GM12878 (cell line): ENCODE measurements at regions not wholly inside any gene's neighbourhood (a gene's known extent, or its start where the extent isn't known, plus 50 kb on each side); places are given as distances from the start of the nearest gene placed in this dataset.

Source experiments
- ATAC-seq: fragments of 200-7000 bp; cut with Tn5 transposase; 3 replicates; pipeline ENCODE4 v1.9.1; 2020; ENCODE audit warnings: mild to moderate bottlenecking, moderate library complexity
- BruUV-seq: library from RNA; stranded (reverse); fragments of 400-500 nt; replicated peaks from 2 replicates; lab custom pipeline; 2021; lab: Mats Ljungman, UMichigan
- CTCF ChIA-PET: fragments of 300-600 bp; sonication (Branson Sonifier 250); formaldehyde crosslinking; extraction: SDS; loops from one replicate; lab custom pipeline; 2021; ENCODE audit warnings: inconsistent platforms; lab: Yijun Ruan, JAX
- POLR2A ChIA-PET: fragments of 350-600 bp; formaldehyde crosslinking; extraction: SDS; loops from one replicate; lab custom pipeline; 2021; ENCODE audit warnings: inconsistent platforms; lab: Charles Lee
- RAD21 ChIA-PET: fragments of 300-600 bp; sonication (Branson Sonifier 250); formaldehyde crosslinking; loops from one replicate; lab custom pipeline; 2023; ENCODE audit warnings: antibody characterized with exemption; ENCODE audit not compliant: unreplicated experiment; lab: Charles Lee
- SMC1A ChIA-PET: fragments of 300-600 bp; sonication (Branson Sonifier 250); formaldehyde crosslinking; loops from one replicate; lab custom pipeline; 2023; ENCODE audit not compliant: unreplicated experiment, uncharacterized antibody; lab: Charles Lee
- DNase-seq: peaks from one replicate; pipeline ENCODE4 v3.0.0-alpha.2; 2011; ENCODE audit warnings: low read depth, low spot score
- FAIRE-seq: peaks from 3 replicates; lab custom pipeline; 2011; peaks lifted over from hg19 to GRCh38; lab: Jason Lieb, UNC
- H2AFZ ChIP-seq: 2 replicates; pipeline ENCODE4 v1.6.0; 2011; ENCODE audit warnings: low read depth, low read length, control low read depth; ENCODE audit not compliant: control insufficient read depth
- H3K27ac ChIP-seq: 2 replicates; pipeline ENCODE4 v1.5.1; 2011; ENCODE audit warnings: control low read depth; ENCODE audit not compliant: control insufficient read depth, insufficient read depth
- H3K27me3 ChIP-seq, 2 experiments: replicated peaks in 1 of 2; 2 replicates each; pipeline versions ENCODE4 v1.6.0 to v1.6.1; 2011; ENCODE audit warnings: low read length in 1 of 2; ENCODE audit not compliant: control insufficient read depth in 2 of 2, insufficient read depth in 2 of 2
- H3K36me3 ChIP-seq, 2 experiments: 2 replicates each; pipeline ENCODE4 v1.5.1; 2011; ENCODE audit warnings: low read length in 1 of 2; ENCODE audit not compliant: control insufficient read depth in 2 of 2, insufficient read depth in 2 of 2
- H3K4me1 ChIP-seq: 2 replicates; pipeline ENCODE4 v1.6.1; 2011; ENCODE audit warnings: mild to moderate bottlenecking, low read length, moderate library complexity, mixed read lengths; ENCODE audit not compliant: control insufficient read depth, insufficient read depth
- H3K4me2 ChIP-seq: 2 replicates; pipeline ENCODE4 v1.6.0; 2011; ENCODE audit warnings: control low read depth; ENCODE audit not compliant: control insufficient read depth, insufficient read depth
- H3K4me3 ChIP-seq: fragments of 200-600 bp; sonication (generic); 2 replicates; pipeline ENCODE4 v1.5.1; 2016
- H3K79me2 ChIP-seq: 2 replicates; pipeline ENCODE4 v1.6.0; 2011; ENCODE audit warnings: low read length; ENCODE audit not compliant: control insufficient read depth, insufficient read depth
- H3K9ac ChIP-seq: 2 replicates; pipeline ENCODE4 v1.8.0; 2011; ENCODE audit warnings: low read length, control low read depth, mixed read lengths; ENCODE audit not compliant: control insufficient read depth, insufficient read depth
- H3K9me3 ChIP-seq: replicated peaks from 3 replicates; pipeline ENCODE4 v1.5.1; 2011; ENCODE audit warnings: mild to moderate bottlenecking, low read length; ENCODE audit not compliant: control insufficient read depth, insufficient read depth
- H4K20me1 ChIP-seq: 2 replicates; pipeline ENCODE4 v1.6.0; 2011; ENCODE audit not compliant: control insufficient read depth, insufficient read depth
- ATF7 ChIP-seq: fragments of 450-650 bp; IDR thresholded peaks from 2 replicates; pipeline ENCODE4 v1.6.1; 2016; ENCODE audit warnings: low read depth, mild to moderate bottlenecking
- BRCA1 ChIP-seq: IDR thresholded peaks from 2 replicates; pipeline ENCODE4 v1.6.1; 2011; ENCODE audit warnings: low read depth, low read length, improper control_type of control experiment
- CHD2 ChIP-seq: IDR thresholded peaks from 2 replicates; pipeline ENCODE4 v1.6.1; 2011; ENCODE audit warnings: low read depth, low read length, improper control_type of control experiment, borderline replicate concordance
- ETV6 ChIP-seq, 2 experiments: fragments of 450-650 bp in 1 of 2; IDR thresholded peaks in 1 of 2; conservative IDR thresholded peaks in 1 of 2; 2 replicates each; pipeline ENCODE4 v1.6.1; 2014; ENCODE audit warnings: antibody characterized with exemption in 1 of 2, borderline replicate concordance in 1 of 2, low read depth in 1 of 2, mild to moderate bottlenecking in 1 of 2, moderate library complexity in 1 of 2
- HCFC1 ChIP-seq: fragments of 150-350 bp; IDR thresholded peaks from 2 replicates; pipeline ENCODE4 v1.6.1; 2014; ENCODE audit warnings: low read length
- JUNB ChIP-seq: IDR thresholded peaks from 2 replicates; pipeline ENCODE4 v1.6.1; 2016; ENCODE audit warnings: antibody characterized with exemption, mild to moderate bottlenecking
- NFIC ChIP-seq: IDR thresholded peaks from 2 replicates; pipeline ENCODE4 v1.6.1; 2012; ENCODE audit warnings: low read depth, mild to moderate bottlenecking, inconsistent platforms, low read length, moderate library complexity
- NFXL1 ChIP-seq: fragments of 450-650 bp; IDR thresholded peaks from 2 replicates; pipeline ENCODE4 v1.6.1; 2017; ENCODE audit warnings: antibody characterized with exemption, mild to moderate bottlenecking, borderline replicate concordance
- RB1 ChIP-seq: fragments of 450-650 bp; formaldehyde crosslinking; IDR thresholded peaks from 2 replicates; pipeline ENCODE4 v1.6.1; 2017; ENCODE audit warnings: mild to moderate bottlenecking, borderline replicate concordance
- RBBP5 ChIP-seq: fragments of 200-600 bp; sonication (generic); conservative IDR thresholded peaks from 2 replicates; pipeline ENCODE4 v1.6.1; 2016
- SMARCA5 ChIP-seq: fragments of 450-650 bp; IDR thresholded peaks from 2 replicates; pipeline ENCODE4 v1.6.1; 2017; ENCODE audit warnings: mild to moderate bottlenecking
- ZNF217 ChIP-seq: fragments of 450-650 bp; IDR thresholded peaks from 2 replicates; pipeline ENCODE4 v1.6.1; 2017; ENCODE audit warnings: antibody characterized with exemption, mild to moderate bottlenecking
- ZNF687 ChIP-seq: fragments of 450-650 bp; IDR thresholded peaks from 2 replicates; pipeline ENCODE4 v1.6.1; 2017; ENCODE audit warnings: mild to moderate bottlenecking, moderate library complexity
- WGBS: methylation state at CpG from one replicate; pipeline ENCODE4 v1.1.6; 2016; ENCODE audit warnings: low lambda C conversion rate; ENCODE audit not compliant: insufficient replicate concordance, insufficient coverage; ENCODE audit errors: missing lambda C conversion rate; 5-methylcytosine and 5-hydroxymethylcytosine counted together
- in situ Hi-C: fragments of 300-500 bp; cut with MboI; formaldehyde crosslinking; loops from 9 replicates; pipeline ENCODE4 v1.14.3; 2018; ENCODE audit warnings: mixed read lengths
- intact Hi-C: fragments of 100-400 bp; cut with micrococcal nuclease; formaldehyde crosslinking; loops from one replicate; pipeline ENCODE4 v1.14.2; 2022; ENCODE audit not compliant: unreplicated experiment
- TF ChIP-seq, protein P1 (sequence below): IDR thresholded peaks from 2 replicates; pipeline ENCODE4 v1.6.1; 2011; ENCODE audit warnings: mild to moderate bottlenecking, low read depth, low read length, moderate library complexity; ENCODE audit not compliant: insufficient replicate concordance

- FAIRE-seq (no peak), DNase-seq (no peak), ATAC-seq (peak; percentile 36; the same call in 2 of the 3 replicates)
- Histone ChIP-seq H3K9me3 (no peaks in the 10 kb centered on the region), H4K20me1 (no peaks in the 10 kb centered on the region), H3K27ac (no peak overlapping the region), H3K79me2 (no peaks in the 10 kb centered on the region), H3K27me3 (no peaks in the 10 kb centered on the region), H3K9ac (no peak overlapping the region), H2AFZ (no peak overlapping the region), H3K4me2 (no peak overlapping the region), H3K4me3 (no peak overlapping the region), H3K36me3 (no peaks in the 10 kb centered on the region), H3K4me1 (no peaks in the 10 kb centered on the region)
- BruUV-seq, result no TSS peak
- POLR2A ChIA-PET, result no interaction called here
- CTCF ChIA-PET, result interaction anchor here (0.8 to 1.1 kb wide), 2 partner anchors 11 to 208 kb away, joined by 3 read pairs; no protein-coding TSS in a partner anchor
- in situ Hi-C loops, result no loop called here
- no peak for TF ChIP-seq ETV6 (conservative IDR thresholded peaks at IDR 0.05 in 1 of 2, IDR thresholded peaks at IDR 0.05 in 1 of 2; ENCODE audit: borderline replicate concordance in 1 of 2, low read depth in 1 of 2)
- no peak for TF ChIP-seq JUNB
- TF ChIP-seq CHD2, result no peak
- TF ChIP-seq ZNF217, result no peak
- TF ChIP-seq RB1, result no peak
- no peak for TF ChIP-seq NFIC
- no peak for TF ChIP-seq BRCA1
- TF ChIP-seq, protein P1, sequence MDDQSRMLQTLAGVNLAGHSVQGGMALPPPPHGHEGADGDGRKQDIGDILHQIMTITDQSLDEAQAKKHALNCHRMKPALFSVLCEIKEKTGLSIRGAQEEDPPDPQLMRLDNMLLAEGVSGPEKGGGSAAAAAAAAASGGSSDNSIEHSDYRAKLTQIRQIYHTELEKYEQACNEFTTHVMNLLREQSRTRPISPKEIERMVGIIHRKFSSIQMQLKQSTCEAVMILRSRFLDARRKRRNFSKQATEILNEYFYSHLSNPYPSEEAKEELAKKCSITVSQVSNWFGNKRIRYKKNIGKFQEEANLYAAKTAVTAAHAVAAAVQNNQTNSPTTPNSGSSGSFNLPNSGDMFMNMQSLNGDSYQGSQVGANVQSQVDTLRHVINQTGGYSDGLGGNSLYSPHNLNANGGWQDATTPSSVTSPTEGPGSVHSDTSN, result no peak
- no peak for TF ChIP-seq ATF7
- TF ChIP-seq HCFC1, result no peak
- TF ChIP-seq NFXL1, result no peak
- TF ChIP-seq ZNF687, result no peak
- TF ChIP-seq RBBP5, result no peak
- no peak for TF ChIP-seq SMARCA5
- intact Hi-C loops, result no loop called here
- 2% methylated on average over 4 of the region's 4 CpGs for whole genome bisulfite sequencing
- RAD21 ChIA-PET, result interaction anchor here (1.2 kb wide), 1 partner anchor 208 kb away, joined by 3 read pairs; no protein-coding TSS in a partner anchor
- SMC1A ChIA-PET, result interaction anchor here (0.6 to 1.4 kb wide), 4 partner anchors 10 to 281 kb away, joined by 3 to 5 read pairs (median 4); no protein-coding TSS in a partner anchor
Measured at GRCh38 chr18:34114996-34115395, 109.7 kb downstream of the NOL4 start.
